NOMO-1 treated with DMSO at 0.1 percent for 48 hours (cell line): ENCODE measurements at regions not wholly inside any gene's neighbourhood (a gene's known extent, or its start where the extent isn't known, plus 50 kb on each side); places are given as distances from the start of the nearest gene placed in this dataset.

ENCODE experiments used
- DNase-seq: peaks from one replicate; lab custom pipeline; 2025; ENCODE audit not compliant: unreplicated experiment; lab: John Stamatoyannopoulos, UW

DNA sequence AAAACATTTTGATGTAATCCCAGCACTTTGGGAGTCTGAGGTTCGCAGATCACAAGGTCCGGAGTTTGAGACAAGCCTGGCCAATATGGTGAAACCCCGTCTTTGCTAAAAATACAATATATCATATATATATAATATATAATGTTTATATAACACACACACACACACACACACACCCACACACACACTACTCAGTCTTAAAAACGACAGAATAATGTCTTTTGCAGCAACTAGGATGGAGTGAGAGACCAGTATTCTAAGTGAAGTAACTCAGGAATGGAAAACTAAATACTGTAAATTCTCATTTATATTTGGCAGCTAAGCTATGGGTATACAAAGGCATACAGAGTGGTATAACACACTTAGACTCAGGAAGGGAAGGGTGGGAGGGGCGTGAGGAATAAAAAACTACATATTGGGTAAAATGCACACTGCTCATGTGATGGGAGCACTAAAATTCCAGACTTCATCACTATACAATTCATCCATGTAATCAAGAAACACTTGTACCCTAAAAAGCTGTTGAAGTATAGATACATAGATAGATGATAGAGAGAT is 231.2 kb upstream of the SEMA3A start:
- peak; percentile 63 for DNase-seq

DNA sequence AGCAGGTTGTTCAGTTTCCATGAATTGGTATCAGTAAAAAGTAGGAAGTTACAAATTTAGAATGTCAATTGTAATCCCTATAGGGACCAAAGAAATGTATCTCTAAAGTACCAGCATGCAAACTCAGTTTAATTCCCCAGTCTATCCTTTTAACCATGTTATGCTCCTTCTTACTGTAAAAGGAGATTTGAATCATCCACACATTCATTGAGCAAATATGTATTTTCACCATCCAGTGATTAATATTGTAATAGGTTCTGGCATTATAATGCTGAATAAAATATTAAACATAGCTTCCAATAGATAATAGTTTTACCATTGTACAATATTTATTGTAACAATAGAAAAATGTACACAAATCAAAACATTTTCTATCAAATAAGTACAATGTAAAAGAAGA is 228.2 kb upstream of the SEMA3A start:
- DNase-seq = no peak

DNA sequence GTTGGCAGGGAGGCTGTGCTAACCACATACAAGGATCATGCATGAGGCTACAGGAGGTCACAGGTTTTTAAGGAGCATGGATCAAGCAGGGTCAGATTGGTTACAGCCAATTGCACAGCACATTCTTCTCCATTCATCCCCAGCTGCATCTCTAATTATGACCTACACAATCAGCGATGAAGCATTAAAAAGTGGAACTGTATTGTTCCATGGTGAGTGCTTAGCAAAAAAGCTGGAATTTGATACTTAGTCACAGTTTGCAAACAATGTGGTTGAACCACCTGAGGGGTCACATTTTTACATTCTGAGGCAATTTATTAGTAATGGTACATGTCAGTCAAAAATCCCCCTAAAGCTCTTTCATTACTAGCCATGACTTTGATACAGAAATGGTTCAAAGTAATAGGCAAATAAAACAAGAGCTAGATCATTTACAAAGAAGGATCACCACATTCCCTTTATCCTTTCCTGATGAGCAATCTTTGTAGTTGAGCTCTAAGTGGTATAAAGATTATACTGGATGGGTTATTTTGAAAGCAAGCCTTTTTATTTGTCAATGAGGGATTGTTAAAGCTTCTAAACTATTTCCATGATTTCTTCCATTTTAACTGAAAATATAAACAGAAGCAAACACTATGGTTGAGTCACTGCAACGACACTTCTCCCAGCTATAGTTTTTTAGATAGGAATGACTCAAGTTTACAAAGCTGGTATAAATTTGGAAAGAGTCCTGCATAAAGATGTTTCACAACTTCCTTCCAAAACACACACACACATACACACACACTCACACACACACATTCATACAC is 217.8 kb upstream of the SEMA3A start:
- peak; percentile 61 for DNase-seq

DNA sequence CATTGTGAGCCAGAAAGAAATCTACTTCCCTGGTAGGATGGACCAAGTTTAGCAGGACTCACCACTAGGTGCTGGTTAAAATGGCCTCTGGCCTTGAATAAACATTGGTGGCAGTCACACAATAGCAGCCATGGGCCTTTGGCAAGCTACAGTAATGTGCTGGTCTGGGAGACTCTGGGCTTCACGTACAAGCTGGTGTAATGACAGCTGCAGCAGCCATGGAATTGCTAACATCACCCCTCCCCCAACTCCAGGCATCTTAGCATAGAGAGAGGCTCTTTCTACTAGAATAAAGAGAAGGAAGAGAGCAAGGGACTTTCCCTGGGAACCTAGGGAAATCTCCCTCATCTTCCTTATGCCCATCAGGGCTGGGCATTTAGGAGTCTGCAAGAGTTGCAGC is 205.1 kb upstream of the SEMA3A start:
- DNase-seq = no peak

DNA sequence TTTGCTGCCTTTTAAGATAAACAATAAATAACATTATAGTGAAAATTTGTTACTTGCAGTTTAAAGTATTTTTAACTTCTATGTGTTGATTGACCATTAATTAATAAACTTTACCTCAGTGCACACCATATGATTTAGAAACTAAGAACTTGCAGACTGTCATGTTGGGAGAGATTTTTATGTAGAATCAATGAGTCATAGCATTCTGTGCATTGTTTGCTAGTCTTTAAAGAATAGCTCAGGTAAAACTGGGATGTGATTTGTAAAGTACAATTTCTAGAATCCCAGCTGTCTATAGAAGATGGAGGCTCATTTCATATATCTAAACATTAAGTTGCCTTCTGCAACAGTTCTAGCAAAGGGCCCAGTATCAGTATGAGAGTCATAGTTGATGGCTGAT is 199.6 kb upstream of the SEMA3A start:
- no peak for DNase-seq

DNA sequence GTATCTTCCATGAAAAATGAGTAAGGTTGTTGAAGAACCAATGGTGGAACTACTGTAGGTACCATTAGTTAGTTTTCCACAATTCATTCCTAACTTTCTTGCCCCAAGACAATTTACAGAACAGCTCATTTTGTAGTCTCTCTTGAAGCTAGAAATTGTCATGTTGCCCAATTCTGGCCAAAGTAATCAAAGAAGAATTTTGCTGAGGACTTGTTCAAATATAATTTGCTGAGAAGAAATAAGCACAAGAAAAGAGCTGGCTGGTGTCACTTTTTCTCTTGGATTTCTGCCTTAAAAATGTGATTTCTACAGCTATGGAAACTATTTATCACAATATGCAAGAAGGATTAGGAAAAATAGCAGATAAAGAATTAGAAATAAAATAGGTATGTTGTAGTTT is 199.2 kb upstream of the SEMA3A start:
- DNase-seq = no peak

DNA sequence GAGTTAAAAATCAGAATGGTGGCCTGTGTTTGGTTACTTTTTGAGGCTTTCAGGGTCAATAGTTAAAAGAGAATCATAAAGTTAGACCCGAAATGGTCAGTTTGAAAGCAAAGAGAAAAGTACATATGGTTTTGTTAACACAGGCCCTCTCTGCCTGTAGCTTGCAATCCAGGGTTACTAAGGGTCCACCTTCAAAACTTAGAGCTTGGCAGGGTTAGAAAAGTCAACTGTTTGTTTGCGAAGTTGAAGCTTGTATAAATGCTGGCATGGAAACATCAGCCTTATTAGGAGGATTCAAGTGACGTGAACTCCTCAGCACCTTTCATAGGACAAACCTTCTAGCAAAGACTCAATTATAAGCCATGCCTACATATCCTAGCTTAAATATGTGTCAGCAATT is 196.3 kb upstream of the SEMA3A start:
- DNase-seq = no peak

DNA sequence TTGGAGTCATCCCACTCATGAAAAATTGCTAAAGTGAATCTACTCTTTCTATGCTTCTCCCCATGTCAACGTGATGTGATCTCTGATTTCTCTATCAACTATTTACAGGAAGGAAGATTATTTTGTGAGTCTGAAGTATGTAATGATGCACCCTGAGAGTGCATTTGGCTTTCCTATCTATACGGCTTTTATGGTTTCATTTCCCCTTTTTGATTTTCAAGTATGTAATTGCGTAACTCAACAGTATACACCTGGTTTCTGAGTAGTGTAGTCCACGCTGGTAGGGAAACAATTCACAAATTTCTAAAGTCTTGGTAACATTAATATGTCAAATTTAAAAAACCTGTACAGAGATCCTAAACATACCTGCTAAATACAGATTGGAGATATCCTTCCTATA is 194.7 kb upstream of the SEMA3A start:
- DNase-seq = peak; percentile 96

DNA sequence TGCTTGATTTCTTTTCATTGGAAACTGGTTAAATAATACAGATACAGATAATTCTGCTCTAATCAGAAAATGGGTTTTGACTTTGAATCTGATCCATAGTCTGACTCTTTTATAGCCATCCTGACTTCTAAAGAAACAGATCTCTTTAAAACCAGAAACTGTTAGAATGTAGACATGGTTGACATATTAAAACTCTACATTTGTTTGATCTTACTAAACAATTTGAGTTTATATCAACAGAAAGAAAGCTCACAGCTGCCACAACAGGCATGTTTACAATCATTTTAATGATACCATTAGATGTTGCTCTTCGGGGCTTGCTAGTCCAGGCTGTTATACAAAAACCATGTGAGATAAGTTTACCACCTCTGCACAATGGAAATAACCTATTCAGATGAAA is 193.0 kb upstream of the SEMA3A start:
- no peak for DNase-seq

DNA sequence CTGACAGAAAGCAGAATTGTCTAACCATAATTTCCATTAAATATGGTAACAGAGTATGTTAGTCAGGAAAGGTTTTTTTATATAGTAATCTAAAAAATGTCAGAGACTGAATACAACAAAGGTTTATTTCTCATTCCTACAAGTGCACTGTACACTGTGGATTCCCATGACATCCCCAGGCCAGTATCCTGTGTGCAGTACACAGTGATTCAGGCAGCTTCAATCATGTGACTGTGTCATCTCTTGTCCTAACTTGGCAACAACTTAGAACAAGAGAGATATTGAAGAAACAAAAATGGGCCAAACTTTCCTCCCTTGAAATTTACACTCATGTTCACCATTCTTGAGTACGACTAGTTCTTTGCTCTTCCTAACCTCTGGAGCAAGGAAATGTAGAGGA is 189.8 kb upstream of the SEMA3A start:
- no peak for DNase-seq

DNA sequence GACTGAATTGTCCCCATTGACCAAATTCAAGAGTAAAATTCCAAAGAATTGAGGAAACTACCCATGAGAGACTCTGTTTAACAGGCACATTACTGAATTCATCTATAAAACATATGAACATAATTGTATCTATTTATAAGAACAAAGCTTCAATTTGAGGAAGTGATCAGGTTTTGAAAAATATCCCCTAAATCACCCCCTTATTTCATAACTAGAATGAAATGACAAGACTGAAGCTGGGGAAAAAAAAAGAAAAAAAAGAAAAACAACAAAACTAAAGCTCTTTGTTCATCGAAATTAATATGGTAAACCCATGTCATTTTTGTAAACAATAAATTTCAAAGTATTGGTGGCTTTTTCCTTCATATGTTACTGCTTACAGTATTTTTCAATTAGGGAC is 184.9 kb upstream of the SEMA3A start:
- no peak for DNase-seq

DNA sequence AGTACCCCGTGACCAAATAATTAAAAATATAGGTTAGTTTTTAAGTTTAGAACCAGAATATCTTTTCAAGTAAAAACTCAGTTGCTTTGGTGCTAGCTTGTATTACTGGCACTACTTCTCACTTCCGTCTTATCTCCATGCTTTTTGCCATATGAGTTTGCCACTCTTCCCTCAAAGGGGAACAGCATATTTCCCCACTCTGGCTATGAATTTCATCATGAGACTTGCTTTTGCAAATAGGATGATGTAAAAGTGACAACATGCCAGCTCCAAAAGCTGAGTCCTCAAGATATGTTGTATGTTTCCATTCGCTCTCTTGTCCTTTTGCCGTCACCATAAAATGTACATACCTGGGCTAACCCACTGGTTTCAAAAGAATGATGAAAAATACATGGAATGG is 178.1 kb upstream of the SEMA3A start:
- peak; percentile 98 for DNase-seq

DNA sequence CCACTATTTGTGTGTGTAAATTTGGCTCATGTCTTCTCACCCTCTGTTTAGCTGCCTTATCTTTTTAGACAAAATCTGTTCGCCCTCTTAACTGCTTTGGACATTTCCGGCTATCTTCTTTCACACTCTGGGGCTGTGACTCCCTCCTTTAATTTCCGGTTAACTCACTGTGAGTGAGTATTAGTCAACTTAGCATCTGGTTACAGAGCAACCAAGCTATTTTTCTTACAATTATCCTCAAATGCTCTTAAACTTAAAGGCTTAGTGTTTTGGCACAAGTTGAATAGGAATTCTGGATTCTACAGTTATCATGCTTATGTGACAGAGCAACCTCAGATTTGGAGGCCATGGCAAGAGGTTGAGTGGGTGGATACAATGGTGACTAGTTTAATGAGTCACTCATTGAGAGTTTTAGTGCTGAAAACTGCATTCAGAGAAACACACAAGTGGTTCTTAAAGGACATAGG is 177.6 kb upstream of the SEMA3A start:
- peak; percentile 49 for DNase-seq

DNA sequence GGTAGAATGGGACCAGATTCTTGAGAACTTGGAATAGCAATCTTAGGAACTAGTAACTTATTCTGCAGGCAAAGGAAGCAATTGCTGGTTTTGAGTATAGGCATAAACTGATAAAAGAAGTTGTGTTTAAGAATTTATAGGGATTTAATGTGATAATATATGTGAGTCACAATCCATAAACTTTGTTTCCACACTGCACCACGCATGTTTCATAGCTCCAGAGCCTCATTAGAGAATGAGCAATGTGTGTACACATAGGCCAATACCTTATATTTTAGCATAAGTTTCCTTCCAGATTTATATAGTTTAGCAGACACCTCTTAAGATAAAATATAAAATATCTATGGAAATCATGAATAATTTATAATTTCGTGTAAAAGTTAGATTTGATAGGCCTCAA is 175.5 kb upstream of the SEMA3A start:
- DNase-seq = no peak

DNA sequence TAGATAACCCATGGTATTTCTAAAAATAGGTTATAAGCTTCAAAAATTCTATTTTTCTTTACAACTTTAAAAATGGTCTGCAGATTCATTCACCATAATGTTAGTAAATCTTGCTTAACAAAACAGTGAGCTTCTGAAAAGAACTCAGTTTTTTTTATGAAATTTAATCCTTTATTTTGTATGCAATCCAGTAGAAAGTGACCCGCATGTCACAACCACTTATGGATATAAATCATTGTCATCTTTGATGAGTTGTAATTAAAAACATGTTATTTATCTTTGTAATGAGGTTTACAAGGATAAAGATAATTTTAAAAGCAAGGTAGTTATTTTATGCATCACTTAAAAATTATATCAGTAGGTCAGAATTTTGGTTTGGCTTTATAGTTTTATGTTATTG is 173.5 kb upstream of the SEMA3A start:
- DNase-seq = no peak

DNA sequence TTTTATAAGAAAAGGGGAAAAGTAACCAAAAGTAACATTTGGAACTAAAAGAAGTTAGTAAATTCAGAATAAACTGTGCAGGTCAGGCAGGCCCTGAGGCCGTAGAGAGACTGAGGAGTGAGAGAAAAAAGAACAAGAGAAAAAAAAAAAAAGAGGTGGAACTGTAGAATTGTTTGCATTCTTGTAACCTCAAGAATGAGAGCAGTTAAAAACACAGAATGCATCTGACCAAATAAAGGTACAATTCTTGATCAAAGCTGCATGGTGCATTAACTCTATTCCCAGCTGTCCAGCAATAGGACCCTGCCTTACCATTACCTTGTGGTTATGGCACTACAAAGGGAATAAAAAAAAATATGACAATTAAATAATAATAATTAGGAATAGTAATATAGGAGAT is 170.1 kb upstream of the SEMA3A start:
- DNase-seq = no peak

DNA sequence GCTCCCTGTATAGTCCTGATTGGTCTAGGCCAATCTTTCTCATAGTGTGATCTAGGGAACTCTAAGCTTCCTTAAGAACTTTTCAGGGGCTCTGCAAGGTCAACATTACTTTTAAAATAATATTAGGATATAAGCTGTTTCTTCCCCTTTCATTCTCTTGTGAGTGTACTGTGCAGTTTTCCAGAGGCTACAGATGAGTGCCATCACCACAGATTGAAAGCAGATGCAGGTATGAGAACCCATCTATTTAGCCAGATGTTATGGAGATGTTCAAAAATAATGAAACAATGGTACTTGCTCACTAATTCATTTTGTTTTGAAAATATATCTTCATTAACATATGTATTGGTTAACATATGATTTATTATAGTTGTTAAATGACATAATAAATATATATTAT is 169.2 kb upstream of the SEMA3A start:
- DNase-seq = no peak

DNA sequence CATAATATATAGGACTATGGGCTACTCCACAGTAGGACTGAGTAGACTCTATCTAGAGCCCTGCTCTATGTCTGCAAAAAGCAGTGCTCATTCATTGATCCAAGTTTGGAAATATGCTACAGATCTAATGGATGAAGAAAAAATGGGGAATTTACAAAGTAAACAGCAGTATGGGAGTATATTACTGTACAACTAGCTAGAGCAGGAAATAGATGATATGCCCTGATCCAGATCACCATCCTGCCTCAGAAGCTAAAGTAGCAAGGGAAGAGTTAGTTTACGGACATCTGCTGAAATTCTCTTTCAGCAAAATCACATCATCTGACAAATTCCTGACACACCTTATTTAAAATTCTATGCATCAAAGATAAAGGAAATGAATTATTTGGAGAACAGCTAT is 168.2 kb upstream of the SEMA3A start:
- no peak for DNase-seq

DNA sequence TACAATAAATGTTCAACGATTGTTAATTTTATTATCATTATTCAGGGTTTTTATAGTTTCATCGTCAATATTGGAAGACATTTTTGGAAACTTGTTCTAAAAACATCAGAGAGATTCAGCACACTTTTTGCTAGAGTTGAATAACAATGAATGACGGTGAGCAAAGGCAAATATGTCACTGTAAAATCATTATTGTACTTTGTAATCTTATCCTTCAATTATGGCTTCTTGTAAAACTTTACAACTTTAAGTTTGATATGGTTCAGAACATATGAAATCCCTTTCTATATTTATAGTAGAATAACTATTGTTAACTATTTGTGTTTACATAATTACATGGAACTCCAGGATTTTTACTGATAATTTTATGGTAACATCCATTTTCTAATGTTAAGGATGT is 167.8 kb upstream of the SEMA3A start:
- DNase-seq = no peak

DNA sequence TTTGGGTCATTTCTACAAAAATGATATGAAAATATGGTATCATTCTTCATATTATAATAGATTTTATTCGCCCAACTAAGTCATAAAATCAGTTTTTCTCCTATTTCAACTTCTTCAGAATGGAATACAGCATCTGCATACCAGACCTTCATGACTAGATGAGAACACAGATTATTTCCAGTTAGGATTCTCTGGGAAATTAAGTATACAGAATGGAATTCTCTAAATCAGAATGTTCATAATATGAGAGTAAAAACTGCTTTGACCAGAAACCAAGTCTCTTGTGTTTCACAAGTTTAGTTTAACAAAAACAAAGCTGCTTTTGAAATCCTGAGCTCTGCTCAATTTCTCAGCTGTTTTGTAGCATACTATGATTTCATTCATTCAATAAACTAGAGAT is 160.3 kb upstream of the SEMA3A start:
- no peak for DNase-seq

DNA sequence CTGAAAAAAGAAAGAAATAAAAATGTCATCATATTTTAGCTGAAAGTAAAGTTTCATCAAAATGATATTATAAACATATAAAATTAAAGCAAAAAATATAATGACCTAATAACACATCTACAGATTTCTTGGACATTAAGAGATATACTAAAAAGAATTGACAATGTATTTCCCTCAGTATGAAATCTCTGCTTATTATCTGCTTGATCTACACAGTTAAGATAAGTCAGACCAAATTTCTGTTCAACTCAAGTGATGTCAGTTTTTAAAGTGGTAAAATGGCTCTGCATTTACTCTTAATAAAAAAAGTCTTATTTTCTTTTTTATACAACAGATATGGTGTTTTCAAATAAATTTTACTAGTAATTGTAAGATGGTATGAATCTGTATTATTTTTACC is 159.4 kb upstream of the SEMA3A start:
- no peak for DNase-seq

DNA sequence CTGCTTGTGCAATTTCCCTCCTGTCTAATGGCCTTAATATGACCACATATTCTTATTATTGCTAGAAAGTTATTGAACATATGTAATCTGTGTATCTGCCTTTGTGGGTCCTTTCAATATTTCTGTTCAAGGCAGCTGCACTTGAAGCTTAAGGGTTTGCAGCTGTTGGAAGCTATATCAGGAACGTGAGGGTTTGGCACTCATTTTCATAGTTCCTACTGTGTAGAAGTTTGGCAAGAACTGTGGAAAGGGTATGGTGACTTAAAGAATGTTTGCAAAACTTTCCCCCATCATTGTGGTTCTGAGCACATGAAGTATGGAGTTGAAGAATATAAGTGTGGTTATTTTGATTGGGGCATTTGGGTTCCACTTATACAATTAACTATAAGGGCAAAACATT is 144.7 kb upstream of the SEMA3A start:
- no peak for DNase-seq

DNA sequence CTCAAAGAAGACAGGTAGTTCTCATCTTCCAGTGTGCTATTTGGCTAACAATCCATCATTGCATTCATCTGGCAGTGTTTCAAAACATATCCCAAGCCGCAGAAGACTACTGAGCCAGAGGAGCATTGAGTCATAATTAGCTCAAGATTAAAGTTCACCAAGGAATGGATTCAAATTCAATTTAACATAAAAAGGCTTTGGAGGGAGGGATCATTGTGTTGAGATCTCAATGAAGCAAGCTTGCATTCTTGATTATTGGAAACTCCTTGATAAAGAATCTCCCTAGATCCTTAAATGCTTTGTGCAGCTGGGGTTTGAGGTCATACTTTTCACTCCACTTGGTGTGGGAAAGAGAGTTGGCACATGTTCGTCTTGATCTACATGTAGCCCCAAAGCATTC is 142.8 kb upstream of the SEMA3A start:
- no peak for DNase-seq
